Endothelial cell of umbilical vein (primary cell): ENCODE measurements at regions not wholly inside any gene's neighbourhood (a gene's known extent, or its start where the extent isn't known, plus 50 kb on each side); places are given as distances from the start of the nearest gene placed in this dataset.

Experiments used
- BruUV-seq: library from RNA; stranded (reverse); fragments of 400-500 nt; replicated peaks from 2 replicates; lab custom pipeline; 2021; lab: Mats Ljungman, UMichigan
- CTCF ChIA-PET: fragments of 300-600, 350-600 bp; sonication (Branson Sonifier 250); formaldehyde crosslinking; loops from one replicate; lab custom pipeline; 2021; ENCODE audit warnings: antibody characterized with exemption, inconsistent platforms; lab: Charles Lee
- POLR2A ChIA-PET: fragments of 300-600, 350-600 bp; sonication (Branson Sonifier 250); formaldehyde crosslinking; loops from one replicate; lab custom pipeline; 2021; ENCODE audit warnings: antibody characterized with exemption, inconsistent platforms; lab: Charles Lee
- DNase-seq: peaks from one replicate; pipeline ENCODE4 v3.0.0-alpha.2; 2011; ENCODE audit warnings: low read depth, low spot score
- FAIRE-seq: peaks from 2 replicates; lab custom pipeline; 2011; peaks lifted over from hg19 to GRCh38; lab: Jason Lieb, UNC
- H2AFZ ChIP-seq: 2 replicates; pipeline ENCODE4 v1.6.0; 2012; ENCODE audit warnings: low read depth, low read length, control low read depth, inconsistent platforms
- H3K27ac ChIP-seq: 2 replicates; pipeline ENCODE4 v1.5.1; 2011; ENCODE audit warnings: low read depth, mild to moderate bottlenecking, control low read depth, low read length, moderate library complexity; ENCODE audit not compliant: insufficient read depth
- H3K27me3 ChIP-seq, 2 experiments: 2 replicates each; pipeline versions ENCODE4 v1.6.0 to v1.6.1; 2011; ENCODE audit warnings: low read length in 2 of 2, mixed read lengths in 1 of 2; ENCODE audit not compliant: control insufficient read depth in 2 of 2, insufficient read depth in 2 of 2
- H3K36me3 ChIP-seq, 2 experiments: 2 replicates in 1 of 2; 3 replicates in 1 of 2; pipeline ENCODE4 v1.5.1; 2011; ENCODE audit warnings: low read length in 2 of 2, mild to moderate bottlenecking in 1 of 2, moderate library complexity in 1 of 2; ENCODE audit not compliant: control insufficient read depth in 2 of 2, insufficient read depth in 2 of 2; ENCODE audit errors: extremely low read depth in 1 of 2
- H3K4me1 ChIP-seq: 3 replicates; pipeline ENCODE4 v1.5.1; 2011; ENCODE audit warnings: mild to moderate bottlenecking, low read length; ENCODE audit not compliant: control insufficient read depth, insufficient read depth; ENCODE audit errors: extremely low read depth
- H3K4me2 ChIP-seq: 2 replicates; pipeline ENCODE4 v1.6.1; 2011; ENCODE audit warnings: low read length, control low read depth, mixed read lengths; ENCODE audit not compliant: insufficient read depth
- H3K4me3 ChIP-seq, 3 experiments: fragments of 200-600 bp in 1 of 3; sonication (generic), shearing (Covaris generic) in 1 of 3; replicated peaks in 1 of 3; 2 replicates each; pipeline ENCODE4 v1.5.1; 2011 to 2016; ENCODE audit warnings: control low read depth in 3 of 3, low read length in 3 of 3, mild to moderate bottlenecking in 2 of 3, inconsistent platforms in 1 of 3, low read depth in 1 of 3, moderate library complexity in 1 of 3; ENCODE audit not compliant: insufficient read depth in 1 of 3
- H3K79me2 ChIP-seq: 2 replicates; pipeline ENCODE4 v1.6.0; 2012; ENCODE audit warnings: low read length, inconsistent platforms; ENCODE audit not compliant: control insufficient read depth, insufficient read depth
- H3K9ac ChIP-seq: replicated peaks from 2 replicates; pipeline ENCODE3; 2011; ENCODE audit warnings: low read length, control low read depth; ENCODE audit not compliant: insufficient read depth; ENCODE audit errors: extremely low read depth
- H3K9me1 ChIP-seq: replicated peaks from 3 replicates; pipeline ENCODE4 v1.6.0; 2011; ENCODE audit warnings: mild to moderate bottlenecking, low read length; ENCODE audit not compliant: control insufficient read depth, insufficient read depth; ENCODE audit errors: extremely low read depth
- H3K9me3 ChIP-seq: replicated peaks from 2 replicates; pipeline ENCODE4 v1.5.1; 2012; ENCODE audit warnings: low read length, inconsistent platforms; ENCODE audit not compliant: control insufficient read depth, insufficient read depth
- H4K20me1 ChIP-seq: replicated peaks from 2 replicates; pipeline ENCODE3; 2011; ENCODE audit warnings: mild to moderate bottlenecking, low read length; ENCODE audit not compliant: control insufficient read depth, insufficient read depth; ENCODE audit errors: extremely low read depth
- EZH2 ChIP-seq: IDR thresholded peaks from 2 replicates; pipeline ENCODE4 v1.6.1; 2012; ENCODE audit warnings: borderline replicate concordance, low read depth, mild to moderate bottlenecking, moderate library complexity, low read length, inconsistent platforms; ENCODE audit not compliant: severe bottlenecking
- FOS ChIP-seq: IDR thresholded peaks from 2 replicates; pipeline ENCODE4 v1.6.1; 2011; ENCODE audit warnings: mild to moderate bottlenecking, low read length, moderate library complexity, borderline replicate concordance; ENCODE audit not compliant: insufficient read depth
- GATA2 ChIP-seq: IDR thresholded peaks from 2 replicates; pipeline ENCODE4 v1.7.0; 2011; ENCODE audit warnings: low read depth, mild to moderate bottlenecking, moderate library complexity, mixed read lengths, low read length; ENCODE audit not compliant: insufficient read length, insufficient read depth
- JUN ChIP-seq: IDR thresholded peaks from 2 replicates; pipeline ENCODE4 v1.6.1; 2011; ENCODE audit warnings: borderline replicate concordance, low read depth; ENCODE audit not compliant: insufficient read length, insufficient read depth
- MYC ChIP-seq: IDR thresholded peaks from one replicate; pipeline ENCODE4 v1.6.1; 2011; ENCODE audit warnings: mild to moderate bottlenecking, low read depth, low read length
- POLR2A ChIP-seq: IDR thresholded peaks from 2 replicates; pipeline ENCODE4 v1.6.1; 2012; ENCODE audit warnings: low read depth, mild to moderate bottlenecking, control low read depth, low read length
- POLR2AphosphoS5 ChIP-seq: IDR thresholded peaks from 2 replicates; pipeline ENCODE4 v1.6.1; 2012; ENCODE audit warnings: low read depth, mild to moderate bottlenecking, control low read depth, low read length, moderate library complexity; ENCODE audit not compliant: insufficient read depth
- dilution Hi-C: fragments of 300-500 bp; cut with MboI; formaldehyde crosslinking; loops from one replicate; pipeline ENCODE4 v1.15.0; 2019; ENCODE audit warnings: low sequenced_read_pairs; ENCODE audit not compliant: extremely low pct_ligation_motif_present
- intact Hi-C: fragments of 100-400 bp; cut with micrococcal nuclease; formaldehyde crosslinking; loops from one replicate; pipeline ENCODE4 v1.10.0; 2022
- TF ChIP-seq, protein P1 (sequence below): IDR thresholded peaks from 2 replicates; pipeline ENCODE4 v1.6.1; 2011; ENCODE audit not compliant: insufficient read depth, insufficient read length
- TF ChIP-seq, protein P2 (sequence below), 2 donors: IDR thresholded peaks; 1 replicate in 1 of 2; 2 replicates in 1 of 2; pipeline ENCODE4 v1.5.1; 2011; ENCODE audit warnings: low read length in 2 of 2, mild to moderate bottlenecking in 2 of 2, moderate library complexity in 2 of 2, control low read depth in 1 of 2, inconsistent platforms in 1 of 2, low read depth in 1 of 2; ENCODE audit not compliant: insufficient read depth in 1 of 2; ENCODE audit errors: extremely low read depth in 1 of 2

DNA sequence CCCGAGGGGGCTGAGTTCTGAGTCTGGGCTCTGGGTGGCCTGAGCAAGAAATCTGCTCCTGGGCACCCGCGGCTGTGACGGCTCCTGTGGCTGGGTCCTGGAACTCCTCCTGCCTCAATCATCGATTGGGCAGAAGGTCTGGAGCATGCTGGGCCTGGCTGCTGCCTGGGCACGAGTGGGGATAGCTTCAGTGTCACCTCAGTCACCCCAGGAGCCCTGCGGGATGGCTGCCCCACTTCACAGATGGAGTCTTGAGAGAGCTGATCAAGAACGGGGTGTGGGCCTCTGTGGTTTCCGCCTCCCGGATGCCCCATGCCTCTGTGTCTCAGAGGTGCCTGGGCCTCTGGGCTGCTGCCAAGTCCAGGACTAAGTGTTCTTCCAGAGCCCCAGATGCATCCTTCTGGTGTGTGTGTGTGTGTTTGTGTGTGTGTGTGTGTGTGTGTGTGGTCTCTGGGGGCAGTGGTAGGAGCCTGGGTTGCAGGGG lies 185.6 kb upstream of the C14orf180 start:
- DNase-seq (peak; percentile 62), FAIRE-seq (peak; percentile 21)
- ChIA-PET CTCF (interaction anchor here (0.6 to 1.2 kb wide), 2 partner anchors 91 to 256 kb away, joined by 3 read pairs; no protein-coding TSS in a partner anchor), POLR2A (no interaction called here)
- no TSS peak for BruUV-seq
- Histone ChIP-seq H3K9ac (no peak overlapping the region), H3K27ac (no peak overlapping the region), H3K36me3 (no peaks in the 10 kb centered on the region), H3K4me1 (peaks cover 5% of the 10 kb centered on the region), H2AFZ (no peak overlapping the region), H4K20me1 (no peaks in the 10 kb centered on the region), H3K4me2 (no peak overlapping the region), H3K9me3 (no peaks in the 10 kb centered on the region), H3K27me3 (no peaks in the 10 kb centered on the region), H3K4me3 (no peak overlapping the region), H3K79me2 (no peaks in the 10 kb centered on the region), H3K9me1 (no peaks in the 10 kb centered on the region)
- intact Hi-C loops (no loop called here), dilution Hi-C loops (no loop called here)
- TF ChIP-seq, protein P1, sequence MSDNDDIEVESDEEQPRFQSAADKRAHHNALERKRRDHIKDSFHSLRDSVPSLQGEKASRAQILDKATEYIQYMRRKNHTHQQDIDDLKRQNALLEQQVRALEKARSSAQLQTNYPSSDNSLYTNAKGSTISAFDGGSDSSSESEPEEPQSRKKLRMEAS: no peak
- TF ChIP-seq GATA2 (no peak), EZH2 (no peak), POLR2A (no peak), MYC (no peak), POLR2AphosphoS5 (no peak), JUN (no peak), FOS (no peak)
- TF ChIP-seq, protein P2, sequence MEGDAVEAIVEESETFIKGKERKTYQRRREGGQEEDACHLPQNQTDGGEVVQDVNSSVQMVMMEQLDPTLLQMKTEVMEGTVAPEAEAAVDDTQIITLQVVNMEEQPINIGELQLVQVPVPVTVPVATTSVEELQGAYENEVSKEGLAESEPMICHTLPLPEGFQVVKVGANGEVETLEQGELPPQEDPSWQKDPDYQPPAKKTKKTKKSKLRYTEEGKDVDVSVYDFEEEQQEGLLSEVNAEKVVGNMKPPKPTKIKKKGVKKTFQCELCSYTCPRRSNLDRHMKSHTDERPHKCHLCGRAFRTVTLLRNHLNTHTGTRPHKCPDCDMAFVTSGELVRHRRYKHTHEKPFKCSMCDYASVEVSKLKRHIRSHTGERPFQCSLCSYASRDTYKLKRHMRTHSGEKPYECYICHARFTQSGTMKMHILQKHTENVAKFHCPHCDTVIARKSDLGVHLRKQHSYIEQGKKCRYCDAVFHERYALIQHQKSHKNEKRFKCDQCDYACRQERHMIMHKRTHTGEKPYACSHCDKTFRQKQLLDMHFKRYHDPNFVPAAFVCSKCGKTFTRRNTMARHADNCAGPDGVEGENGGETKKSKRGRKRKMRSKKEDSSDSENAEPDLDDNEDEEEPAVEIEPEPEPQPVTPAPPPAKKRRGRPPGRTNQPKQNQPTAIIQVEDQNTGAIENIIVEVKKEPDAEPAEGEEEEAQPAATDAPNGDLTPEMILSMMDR (IDR thresholded peaks at IDR 0.05; ENCODE audit: extremely low read depth in 1 of 2, insufficient read depth in 1 of 2, low read depth in 1 of 2, low read length in 2 of 2): no peak
